ENCODE measurements at regions not wholly inside any gene's neighbourhood (a gene's known extent, or its start where the extent isn't known, plus 50 kb on each side); places are given as distances from the start of the nearest gene placed in this dataset.

DNA sequence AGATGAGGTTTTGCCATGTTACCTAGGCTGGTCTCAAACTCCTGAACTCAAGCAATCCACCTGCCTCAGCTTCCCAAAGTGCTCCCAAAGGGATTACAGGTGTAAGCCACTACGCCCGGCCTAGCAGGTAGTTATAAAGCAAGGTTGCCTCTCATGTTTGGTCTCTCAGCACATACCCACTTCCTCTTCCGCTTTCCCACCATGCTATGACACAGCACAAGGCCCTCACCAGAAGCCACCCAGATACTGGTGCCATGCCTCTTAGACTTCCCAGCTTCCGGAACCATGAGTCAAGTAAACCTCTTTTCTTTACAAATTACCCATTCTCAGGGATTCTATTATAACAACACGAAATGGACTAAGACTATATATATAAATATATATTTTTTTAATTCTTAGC, 143.6 kb downstream of the COPRS start:
- DNase-seq (ENCODE audit: low spot score), result no peak

DNA sequence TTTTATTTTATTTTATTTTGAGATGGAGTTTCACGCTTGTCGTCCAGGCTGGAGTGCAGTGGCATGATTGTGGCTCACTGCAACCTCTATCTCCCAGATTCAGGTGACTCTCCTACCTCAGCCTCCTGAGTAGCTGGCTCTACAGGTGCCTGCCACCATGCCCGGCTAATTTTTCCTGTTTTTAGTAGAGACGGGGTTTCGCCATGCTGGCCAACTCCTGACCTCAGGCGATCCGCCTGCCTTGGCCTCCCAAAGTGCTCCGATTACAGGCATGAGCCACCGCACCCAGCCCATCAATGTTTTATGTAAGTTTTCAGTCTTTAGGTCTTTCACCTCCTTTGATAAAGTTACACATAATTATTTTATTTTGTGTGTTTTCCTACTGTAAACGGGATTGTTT, 154.6 kb downstream of the COPRS start:
- DNase-seq (ENCODE audit: low spot score), result no peak

DNA sequence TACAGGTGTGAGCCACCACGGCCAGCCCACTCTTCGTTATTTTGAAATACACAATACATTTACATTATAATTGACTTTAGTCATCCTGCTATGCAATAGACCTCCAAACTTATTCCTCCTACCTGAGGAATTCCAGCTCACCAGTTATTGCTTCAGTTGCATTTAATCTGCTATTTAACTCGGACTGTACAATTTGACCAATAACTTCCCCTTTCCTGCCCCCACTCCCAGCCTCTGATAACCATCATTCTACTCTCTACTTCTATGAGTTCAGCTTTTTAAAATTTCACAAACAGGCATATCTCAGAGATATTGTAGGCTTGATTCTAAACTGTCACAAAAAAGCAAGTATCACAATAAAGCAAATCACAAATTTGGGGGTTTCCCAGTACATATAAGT, 157.0 kb downstream of the COPRS start:
- DNase-seq (ENCODE audit: low spot score), result no peak

DNA sequence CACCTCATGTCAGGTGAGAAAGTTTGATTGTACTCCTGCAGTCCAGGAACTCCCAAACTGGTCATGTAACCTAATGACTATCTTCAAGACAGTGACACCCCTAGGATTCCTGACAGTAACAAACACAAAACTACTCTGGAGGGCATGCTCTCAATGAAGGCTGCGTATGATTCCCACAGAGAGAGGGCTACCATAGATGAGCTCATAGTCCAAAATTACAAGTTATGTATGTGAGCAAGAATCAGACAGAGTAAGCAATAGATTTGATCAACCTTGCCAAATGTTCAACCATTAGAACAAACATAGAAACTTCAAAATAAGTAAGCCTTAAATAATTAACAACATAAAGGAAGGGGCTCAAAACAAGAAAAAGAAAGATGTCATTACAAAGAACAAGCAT, 158.1 kb downstream of the COPRS start:
- no peak for DNase-seq (ENCODE audit: low spot score)

DNA sequence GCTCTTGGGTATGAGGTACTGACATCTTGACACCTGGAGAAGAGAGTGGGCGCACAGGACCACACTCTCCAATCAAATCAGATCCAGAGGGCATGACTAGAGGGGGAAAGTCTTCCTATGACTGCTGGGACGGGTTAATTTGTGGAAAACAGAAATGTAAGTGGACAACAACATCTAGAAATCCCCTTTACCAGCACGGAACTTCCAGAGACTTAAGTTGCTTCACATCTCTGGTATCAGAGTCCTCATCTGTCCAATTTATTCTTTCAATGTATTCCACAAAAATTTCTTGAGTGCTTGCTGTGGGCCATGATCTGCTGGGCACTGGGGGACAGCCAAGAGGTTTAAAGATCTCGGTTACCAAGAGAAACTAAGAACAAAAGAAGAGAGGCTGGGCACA, 159.2 kb downstream of the COPRS start:
- no peak for DNase-seq (ENCODE audit: low spot score)

DNA sequence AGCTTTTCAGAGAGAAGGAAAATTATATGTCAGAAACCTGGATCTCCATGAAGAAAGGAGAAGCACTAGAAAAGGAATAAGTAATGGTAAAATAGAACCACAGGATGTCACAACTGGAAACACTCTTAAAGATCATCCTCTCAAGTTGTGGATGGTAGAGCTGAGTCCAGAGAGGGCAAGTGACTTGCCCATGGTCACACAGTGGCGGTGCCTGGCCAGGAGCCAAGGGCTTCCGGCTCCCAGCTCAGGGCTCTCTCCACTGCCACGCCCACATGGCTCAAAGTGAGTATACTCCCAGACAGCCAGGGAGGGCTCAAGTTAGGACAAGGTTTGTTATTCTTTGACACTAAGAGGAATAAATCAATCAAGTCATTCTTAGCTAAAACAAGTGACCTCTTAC, 159.8 kb downstream of the COPRS start:
- no peak for DNase-seq (ENCODE audit: low spot score)

DNA sequence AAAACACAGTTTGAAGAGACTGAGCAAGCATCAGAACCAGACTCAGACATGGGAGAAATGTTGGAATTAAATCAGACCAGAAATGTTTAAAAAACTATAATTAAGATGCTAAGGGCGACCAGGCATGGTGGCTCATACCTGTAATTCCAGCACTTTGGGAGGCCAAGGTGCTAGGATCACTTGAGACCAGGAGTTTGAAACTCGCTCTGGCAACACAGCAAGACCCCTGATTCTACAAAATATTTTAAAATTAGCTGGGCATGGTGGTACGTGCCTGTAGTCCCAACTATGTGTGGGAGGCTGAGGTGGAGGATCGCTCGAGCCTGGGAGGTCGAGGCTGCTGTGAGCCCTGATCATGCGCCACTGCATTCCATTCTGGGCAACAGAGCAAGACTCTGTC, 160.3 kb downstream of the COPRS start:
- DNase-seq (ENCODE audit: low spot score), result no peak

DNA sequence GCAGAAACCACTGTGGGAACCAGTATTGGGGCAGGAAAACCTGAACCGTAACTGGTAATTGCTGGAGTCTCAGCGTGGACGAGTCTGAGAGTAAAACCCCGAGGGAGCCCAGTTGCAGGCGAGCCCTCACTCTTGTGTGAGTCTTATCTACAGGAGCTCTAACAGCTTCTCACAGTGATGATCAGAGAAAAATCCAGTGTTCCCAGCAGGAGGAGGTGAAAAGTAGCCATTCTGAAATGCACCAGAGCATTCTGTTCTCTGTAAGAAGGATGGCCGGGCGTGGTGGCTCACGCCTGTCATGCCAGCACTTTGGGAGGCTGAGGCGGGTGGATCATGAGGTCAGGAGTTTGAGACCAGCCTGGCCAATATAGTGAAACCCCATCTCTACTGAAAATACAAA, 161.2 kb downstream of the COPRS start:
- DNase-seq (ENCODE audit: low spot score), result no peak

DNA sequence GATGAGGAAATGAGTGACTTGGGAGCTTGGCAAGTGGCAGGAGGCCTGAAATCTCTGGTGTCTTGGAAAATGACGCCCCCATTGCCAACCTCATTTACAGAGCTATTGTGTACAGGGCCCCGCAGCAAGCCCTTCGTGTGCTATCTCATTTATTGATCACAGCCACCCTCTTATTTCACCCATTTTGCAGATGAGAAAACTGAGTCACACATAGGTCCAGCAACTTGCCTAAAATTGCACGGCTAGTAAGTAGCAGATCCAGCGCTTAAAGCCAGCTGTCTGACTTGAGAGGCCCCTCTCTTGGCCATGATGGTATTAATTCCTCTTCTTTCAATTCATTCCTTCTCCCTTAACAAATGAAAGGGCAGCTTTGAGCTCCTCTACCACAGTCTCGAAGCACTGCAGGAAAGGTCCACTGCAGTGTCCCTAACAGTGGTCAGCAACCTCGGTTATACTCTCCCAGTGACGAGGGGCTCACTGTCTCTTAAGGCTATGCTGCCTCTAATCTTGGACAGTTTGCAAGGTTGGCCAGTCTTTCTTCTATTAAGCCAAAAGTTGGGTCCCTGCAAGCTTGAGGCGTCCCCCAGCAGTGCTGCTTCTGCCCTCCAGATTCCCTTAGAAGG, 162.2 kb downstream of the COPRS start:
- no peak for DNase-seq (ENCODE audit: low spot score)

DNA sequence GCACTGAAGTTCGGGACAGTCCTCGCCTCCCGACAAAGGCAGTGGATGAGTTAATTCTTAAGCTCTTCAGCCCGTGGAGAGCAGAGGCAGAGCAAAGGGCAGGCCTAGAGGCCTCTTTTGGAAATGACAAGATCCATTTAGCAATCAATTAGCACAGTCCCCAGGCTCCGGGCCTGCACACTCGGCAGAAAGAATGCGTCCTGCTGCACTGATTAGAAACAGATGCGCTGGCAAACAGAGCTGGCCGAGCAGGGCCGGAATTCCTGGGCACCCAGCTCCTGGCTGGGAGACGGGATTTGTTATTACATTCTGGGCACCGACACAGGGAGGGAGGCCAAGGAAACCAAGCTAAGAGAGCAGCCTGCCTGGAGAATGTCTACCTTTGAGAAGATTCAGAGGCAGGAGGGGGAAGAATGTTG, 162.9 kb downstream of the COPRS start:
- DNase-seq (ENCODE audit: low spot score), result peak; percentile 55

DNA sequence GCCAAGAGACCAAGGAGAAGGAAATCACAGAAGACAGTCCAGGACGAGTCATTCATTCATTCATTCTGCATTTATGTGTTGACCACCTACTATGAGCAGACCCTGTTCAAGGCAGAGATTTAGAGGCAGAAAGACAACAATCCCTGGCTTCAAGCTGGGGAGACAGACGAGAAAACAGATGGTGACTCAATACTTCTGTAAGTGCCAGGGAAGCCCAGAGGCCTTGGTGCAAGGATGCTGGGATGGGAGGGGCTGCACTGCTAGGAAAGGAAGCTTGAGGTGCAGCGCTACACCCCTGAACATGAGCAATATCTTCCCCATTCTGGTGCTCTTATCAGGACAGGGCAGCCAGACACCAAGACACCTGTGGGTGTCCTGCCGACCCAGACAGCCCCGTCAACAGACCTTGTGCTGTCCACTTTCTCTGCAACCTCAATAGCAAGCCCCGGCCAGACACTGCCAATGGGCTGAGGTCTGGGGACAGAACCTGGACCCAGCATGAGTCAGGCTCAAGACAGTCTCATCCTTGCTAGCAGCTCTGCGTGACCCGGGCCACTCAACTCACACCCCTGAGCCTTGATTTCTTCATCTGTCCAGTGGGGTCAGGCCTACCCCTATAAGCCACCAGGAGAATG, 163.5 kb downstream of the COPRS start:
- no peak for DNase-seq (ENCODE audit: low spot score)

DNA sequence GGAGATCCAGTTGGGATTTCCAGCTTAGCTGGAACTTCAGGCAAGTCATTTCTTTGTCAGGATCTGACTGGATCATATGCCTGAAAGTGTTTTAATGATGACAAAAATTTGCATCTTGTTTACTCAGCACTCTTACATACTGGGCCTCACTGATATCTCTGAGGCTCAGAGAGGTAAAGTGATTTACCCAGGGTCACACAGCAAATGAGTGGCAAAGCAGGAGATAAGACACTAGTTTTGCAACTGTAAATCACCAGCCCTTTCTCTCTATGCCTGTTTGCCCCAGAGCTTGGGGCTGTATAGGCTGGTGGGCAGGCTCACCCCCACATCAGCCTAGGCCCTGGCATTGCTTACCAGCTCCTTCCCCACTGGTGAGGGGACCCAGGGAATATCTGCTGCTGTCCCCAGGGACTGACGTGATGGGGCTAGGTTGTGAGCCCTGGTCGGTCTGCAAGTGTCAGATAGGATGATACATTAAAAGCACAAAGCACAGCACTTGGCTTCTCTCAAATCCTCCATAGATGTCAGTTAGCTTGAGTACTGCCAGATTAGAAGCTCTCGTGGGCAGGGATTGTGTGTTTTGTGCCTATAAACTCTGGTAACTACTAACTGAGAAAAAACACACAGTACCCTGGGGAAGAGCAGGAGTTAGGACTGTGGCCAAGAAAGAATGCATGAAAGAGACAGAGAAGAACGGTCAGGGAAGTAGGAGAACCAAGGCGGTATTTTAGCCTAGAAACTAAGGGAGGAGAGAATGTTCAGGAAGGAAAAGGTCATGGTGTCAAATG, 165.4 kb downstream of the COPRS start:
- no peak for DNase-seq (ENCODE audit: low spot score)

DNA sequence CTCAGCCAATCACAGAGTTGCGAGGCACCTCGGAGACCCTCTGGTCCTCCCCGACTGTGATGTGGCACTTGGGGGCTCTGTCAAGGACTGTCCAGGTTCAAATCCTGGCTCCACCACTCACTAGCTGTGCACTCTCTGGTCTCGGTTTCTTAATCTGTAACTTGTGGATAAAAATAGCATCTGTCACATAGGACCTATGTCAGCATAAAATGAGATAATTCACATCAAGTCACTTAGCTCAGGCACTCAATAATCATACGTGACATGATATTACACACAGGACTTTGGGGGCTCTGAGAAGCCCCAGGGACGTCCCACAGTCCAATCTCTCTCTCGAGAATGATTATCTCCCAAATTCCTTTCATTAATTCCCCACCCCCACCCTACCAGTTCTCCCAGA, 166.4 kb downstream of the COPRS start:
- DNase-seq (ENCODE audit: low spot score), result no peak

DNA sequence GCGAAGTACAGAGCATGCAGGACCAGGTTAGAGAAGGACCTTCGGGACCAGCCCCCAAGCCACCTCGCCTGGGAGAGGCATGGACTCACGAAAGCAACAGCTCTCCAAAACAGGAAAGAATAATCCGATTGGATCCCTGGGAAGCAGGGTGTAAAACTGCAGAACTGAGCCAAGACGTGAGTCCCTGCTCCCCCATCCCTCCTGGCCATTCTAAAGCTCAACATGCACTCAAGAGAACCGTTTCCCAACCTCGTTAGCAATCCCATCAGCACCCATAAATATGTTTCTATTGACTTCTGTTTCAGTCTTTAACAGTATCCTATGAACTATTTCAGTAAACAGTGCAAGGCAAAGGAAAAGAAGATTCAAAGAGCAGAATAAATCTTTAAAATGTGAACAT, 167.0 kb downstream of the COPRS start:
- no peak for DNase-seq (ENCODE audit: low spot score)

DNA sequence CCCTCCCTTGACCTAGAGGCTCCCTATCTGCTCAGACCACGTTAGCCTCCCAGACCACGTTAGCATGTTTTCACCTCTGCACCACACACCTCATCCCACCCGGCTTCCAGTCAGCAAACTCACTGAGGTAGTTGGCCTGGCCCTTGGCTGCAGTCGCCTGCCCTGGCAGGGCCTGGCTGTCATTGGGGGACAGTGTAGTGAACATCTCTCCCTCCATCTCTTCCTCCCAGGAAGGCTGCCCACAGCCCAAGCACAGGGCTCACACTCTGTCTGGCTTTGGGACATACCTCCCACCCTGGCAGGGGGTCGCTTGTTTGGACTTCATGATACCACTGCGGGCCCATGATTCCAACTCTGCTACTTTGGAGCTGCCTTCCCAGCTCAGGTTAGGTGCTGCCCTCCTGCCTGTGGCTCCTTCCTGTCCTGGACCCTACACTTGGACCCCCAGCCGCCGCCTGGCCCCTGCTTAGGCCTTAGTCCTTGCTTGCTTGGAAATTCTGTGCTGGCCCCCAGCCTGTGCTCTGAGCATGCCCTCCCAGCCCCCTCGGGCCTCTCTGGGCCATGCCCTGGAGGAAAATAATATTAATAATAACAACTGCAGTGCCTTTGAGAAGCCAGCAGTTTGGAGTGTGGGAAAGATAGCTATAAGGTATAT, 167.7 kb downstream of the COPRS start:
- no peak for DNase-seq (ENCODE audit: low spot score)

DNA sequence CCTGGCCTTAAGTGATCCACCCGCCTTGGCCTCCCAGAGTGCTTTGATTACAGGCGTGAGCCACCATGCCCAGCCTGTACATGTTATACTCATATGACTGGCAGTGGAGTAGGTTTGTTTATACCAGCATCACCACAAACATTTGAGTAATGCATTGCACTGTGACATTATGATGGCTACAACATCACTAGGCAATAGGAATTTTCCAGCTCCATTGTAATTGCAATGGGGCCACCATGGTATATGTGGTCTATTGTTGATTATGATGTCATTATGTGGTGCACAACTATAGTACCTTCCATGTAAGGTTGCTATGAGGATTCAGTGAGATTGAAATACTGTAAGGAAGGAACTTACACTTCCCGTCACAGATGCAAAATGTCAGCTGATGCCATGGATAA, 168.9 kb downstream of the COPRS start:
- no peak for DNase-seq (ENCODE audit: low spot score)

DNA sequence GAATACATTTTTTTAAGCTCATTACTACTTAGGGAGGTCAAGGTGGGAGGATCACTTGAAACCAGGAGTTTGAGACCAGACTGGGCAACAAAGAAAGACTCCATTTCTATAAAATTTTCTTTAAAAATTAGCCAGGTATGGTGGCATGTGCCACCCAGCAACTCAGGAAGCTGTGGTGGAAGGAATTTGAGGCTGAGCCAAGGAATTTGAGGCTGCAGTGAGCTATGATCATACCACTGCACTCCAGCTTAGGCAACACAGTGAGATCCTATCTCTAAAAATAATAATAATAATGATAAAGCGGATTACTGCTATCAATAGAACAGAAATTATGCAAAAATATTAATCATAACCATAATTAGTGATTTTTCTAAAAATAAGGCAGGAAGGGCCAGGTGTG, 170.3 kb downstream of the COPRS start:
- DNase-seq (ENCODE audit: low spot score), result no peak

DNA sequence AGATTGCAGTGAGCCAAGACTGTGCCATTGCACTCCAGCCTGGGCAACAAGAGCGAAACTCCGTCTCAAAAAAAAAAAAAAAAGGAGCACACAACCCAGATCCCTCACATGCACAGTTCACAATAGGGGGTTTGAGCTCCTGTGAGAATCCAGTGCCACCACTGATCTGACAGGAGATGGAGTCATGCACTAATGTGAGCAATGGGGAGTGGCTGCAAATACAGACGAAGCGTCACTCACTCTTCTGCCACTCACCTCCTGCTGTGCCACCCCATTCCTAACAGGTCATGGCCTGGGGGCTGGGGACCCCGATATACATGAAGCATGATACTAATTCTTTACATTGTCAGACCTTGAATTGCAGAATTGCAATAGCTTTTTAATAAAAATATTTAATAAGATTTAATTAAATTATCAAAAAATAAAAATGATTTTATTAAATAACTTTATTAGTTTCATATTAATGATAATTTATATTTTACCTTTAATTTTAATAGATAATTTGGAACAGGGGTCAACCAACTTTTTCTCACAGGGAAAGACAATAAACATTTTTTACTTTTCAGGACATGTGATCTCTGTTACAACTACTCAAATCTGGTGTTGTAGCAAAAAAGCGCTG, 171.4 kb downstream of the COPRS start:
- no peak for DNase-seq (ENCODE audit: low spot score)

DNA sequence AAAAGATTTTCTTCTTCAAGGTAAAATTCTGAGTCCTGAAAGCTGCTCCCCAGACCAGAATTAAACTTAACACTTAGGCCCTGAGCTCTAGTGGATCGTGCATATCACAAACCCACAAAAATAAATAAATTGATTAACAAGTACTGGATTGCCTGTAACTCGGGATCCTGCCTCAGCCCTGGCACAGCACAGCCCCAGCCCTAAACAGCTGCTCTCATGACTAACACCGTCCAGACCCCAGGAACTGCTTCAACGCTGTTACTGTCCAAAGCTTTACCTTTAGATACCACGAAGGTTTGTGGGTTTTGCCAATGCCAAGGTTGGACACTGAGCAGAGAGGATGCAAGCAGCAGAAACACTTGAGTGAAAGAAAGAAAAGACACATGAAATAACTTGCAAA, 172.5 kb downstream of the COPRS start:
- DNase-seq (ENCODE audit: low spot score), result no peak

DNA sequence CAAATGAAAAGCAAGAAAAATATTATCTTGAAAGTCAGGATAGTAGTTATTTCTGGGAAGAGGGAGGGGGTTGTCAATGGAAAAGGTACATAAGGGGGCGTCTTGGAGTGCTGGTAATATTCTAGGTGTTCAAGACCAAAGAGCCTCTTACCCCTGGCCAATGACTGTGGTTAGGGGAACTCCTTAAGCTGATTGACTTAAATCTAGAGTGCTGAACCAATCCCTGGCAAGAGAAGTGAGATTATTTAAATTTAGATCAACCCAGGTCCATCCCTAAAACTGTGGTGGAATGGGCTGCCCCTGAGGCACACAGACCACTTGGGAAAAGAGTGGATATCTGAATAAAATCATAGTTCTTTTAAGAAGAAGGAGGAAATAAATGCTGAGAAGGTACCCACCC, 174.1 kb downstream of the COPRS start:
- no peak for DNase-seq (ENCODE audit: low spot score)

DNA sequence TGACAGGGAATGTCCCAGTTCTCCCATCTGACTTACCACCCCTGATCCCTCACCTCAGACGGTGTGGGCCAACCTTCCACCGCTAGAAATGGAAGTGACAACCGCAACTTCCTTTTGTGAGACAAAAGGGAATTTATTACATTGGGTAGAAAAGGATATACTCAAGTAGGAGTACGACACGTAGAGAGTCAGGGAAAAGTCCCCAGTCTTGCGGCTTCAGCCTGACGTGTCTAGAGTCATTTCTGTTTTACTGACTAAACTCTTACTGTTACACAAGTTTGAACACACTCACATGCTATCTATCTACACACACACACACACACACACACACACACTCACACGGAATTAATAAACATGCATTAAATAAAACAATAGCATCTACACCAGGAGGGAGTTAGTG, 178.9 kb downstream of the COPRS start:
- DNase-seq (ENCODE audit: low spot score), result no peak

DNA sequence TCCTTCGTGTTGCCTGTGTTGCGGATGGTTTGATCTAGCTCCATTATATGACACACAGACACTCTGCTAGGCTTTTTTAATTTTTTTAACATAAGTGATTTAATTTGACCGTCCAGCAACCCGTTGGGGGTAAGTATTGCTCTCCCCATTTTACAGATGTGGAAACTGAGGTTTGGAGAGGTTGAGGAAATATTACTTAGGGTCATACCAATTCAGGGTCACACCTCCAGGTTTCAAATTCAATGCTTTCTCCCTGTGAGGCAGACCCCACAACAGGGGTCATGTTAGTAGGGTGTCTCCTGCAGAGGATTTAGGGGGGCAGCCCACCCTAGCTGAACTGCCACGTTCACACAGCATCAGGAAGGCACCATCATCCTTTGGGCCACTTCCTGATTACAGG, 179.4 kb downstream of the COPRS start:
- no peak for DNase-seq (ENCODE audit: low spot score)

DNA sequence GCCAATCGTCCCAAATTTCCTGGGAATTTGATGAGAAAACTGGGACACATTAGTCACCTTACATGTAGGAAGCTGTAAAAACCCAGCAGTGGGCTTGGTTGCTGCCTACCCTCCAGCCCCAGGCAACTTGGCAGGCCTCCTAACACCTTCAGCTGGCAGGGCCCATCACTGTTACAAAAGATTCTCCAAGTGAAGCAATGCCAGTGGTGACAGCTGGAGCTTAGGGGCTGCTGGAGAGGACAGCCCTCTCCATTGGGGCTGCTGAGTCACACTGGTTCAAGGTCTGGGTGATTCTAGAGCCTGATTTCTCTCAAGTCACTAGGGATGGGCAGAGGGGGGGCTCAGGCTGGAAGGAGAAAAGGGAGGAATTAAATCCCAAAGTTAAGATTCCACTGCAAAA, 180.6 kb downstream of the COPRS start:
- no peak for DNase-seq (ENCODE audit: low spot score)

All from HuH-7.5 (cell line).